ENCODE measurements at regions not wholly inside any gene's neighbourhood (a gene's known extent, or its start where the extent isn't known, plus 50 kb on each side); places are given as distances from the start of the nearest gene placed in this dataset.

DNA sequence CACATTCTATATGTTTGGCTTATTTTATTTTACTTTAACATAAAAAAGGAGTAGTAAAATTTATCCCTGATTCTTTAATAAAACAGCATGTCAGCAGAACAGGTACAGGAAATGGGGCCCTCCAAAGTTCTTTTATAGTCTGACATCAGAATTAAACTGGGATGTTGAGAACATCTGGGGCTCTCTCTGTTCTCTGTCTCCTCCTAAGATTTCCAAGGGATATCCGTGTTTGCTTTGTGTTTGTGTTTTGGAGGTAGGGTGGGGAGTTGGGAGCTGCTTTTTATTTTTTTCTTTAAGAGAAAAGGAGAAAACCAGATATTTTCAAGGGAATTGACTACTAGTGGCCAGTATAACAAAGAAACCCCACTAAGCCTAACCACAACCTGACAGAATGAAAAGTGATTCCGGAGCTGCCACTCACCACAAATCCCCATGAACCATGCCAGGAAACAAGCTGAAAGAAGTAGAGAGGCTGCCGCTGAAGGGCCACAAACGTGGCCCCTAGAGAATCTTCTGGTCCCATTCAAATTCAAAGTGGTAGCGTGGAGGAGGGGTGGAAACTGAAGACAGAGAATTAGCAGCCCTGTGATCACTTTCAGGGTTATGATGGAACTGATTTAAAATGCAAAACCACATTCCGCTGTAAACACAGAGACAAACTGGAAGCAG is 369.6 kb upstream of the ADGRL2 start:
- Mint-ChIP-seq H3K4me3 (peak overlapping the region; percentile 77), H3K4me1 (peaks cover 77% of the 10 kb centered on the region), H3K27ac (ENCODE audit: unreplicated experiment) (peak overlapping the region; percentile 93), H3K9me3 (peaks cover 7% of the 10 kb centered on the region), H3K27me3 (ENCODE audit: low read depth) (no peaks in the 10 kb centered on the region), H3K36me3 (ENCODE audit: low read depth) (no peaks in the 10 kb centered on the region)
- DNase-seq (ENCODE audit: low read depth, low spot score), result no peak
- TF ChIP-seq, protein P1, sequence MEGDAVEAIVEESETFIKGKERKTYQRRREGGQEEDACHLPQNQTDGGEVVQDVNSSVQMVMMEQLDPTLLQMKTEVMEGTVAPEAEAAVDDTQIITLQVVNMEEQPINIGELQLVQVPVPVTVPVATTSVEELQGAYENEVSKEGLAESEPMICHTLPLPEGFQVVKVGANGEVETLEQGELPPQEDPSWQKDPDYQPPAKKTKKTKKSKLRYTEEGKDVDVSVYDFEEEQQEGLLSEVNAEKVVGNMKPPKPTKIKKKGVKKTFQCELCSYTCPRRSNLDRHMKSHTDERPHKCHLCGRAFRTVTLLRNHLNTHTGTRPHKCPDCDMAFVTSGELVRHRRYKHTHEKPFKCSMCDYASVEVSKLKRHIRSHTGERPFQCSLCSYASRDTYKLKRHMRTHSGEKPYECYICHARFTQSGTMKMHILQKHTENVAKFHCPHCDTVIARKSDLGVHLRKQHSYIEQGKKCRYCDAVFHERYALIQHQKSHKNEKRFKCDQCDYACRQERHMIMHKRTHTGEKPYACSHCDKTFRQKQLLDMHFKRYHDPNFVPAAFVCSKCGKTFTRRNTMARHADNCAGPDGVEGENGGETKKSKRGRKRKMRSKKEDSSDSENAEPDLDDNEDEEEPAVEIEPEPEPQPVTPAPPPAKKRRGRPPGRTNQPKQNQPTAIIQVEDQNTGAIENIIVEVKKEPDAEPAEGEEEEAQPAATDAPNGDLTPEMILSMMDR (conservative IDR thresholded peaks at IDR 0.05), result no peak

DNA sequence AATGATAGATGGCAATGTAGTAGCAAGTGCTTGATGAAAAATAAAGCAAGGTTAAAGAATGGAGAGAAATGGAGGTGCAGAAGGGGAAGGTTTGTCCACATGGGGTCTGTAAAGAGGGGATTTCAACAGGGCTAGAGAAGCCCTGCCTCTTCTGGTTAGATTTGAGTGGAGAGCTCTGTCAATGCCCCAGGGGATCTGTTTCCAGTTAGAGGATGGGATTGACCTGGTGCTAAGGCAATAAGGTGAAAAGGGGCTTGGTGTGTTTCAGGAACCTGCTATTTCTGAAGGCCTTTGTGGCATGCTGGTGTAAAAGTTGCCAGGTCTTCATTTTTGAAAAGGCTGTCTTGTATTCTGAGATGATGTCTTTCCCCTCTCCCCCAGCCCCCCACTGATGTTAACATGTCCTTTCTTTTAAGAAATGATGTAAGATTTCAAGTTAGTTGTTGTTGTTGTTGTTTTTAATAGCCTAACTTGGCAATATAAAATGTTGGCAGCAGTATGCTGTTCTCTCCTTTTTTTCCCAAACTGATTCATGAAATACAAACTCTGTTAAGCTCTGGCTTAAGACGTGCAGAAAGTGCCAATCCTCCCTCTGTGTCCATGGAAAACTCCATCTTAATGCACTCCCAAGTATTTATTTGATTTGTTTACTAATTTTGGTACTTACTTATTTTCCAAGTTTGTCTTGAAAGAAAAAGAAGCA is 370.3 kb upstream of the ADGRL2 start:
- Mint-ChIP-seq H3K27ac (ENCODE audit: unreplicated experiment) (peak overlapping the region; percentile 88), H3K4me3 (peak overlapping the region; percentile 39), H3K27me3 (ENCODE audit: low read depth) (no peaks in the 10 kb centered on the region), H3K9me3 (peaks cover 8% of the 10 kb centered on the region), H3K36me3 (ENCODE audit: low read depth) (no peaks in the 10 kb centered on the region), H3K4me1 (peaks cover 77% of the 10 kb centered on the region)
- DNase-seq (ENCODE audit: low read depth, low spot score), result no peak
- TF ChIP-seq, protein P1 (conservative IDR thresholded peaks at IDR 0.05), result no peak

DNA sequence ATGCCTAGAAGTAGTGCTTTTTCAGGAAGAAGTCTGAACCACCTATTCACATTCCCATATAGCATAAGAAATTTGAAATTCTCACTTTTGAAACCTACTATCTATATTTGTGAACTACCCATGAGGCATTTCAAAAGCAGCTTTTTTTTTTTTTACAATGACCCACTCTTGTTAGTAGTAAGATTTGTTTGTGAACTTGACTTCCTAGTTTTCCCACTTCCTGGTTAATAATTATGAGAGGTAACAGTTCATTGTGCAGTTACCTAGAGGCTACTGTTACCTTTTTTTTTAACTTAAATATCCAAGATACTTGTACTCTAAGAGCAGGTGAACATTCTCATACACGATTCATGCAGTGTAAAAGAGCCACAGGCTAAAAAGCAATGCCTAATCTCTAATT is 371.7 kb upstream of the ADGRL2 start:
- DNase-seq (ENCODE audit: low read depth, low spot score), result no peak
- no peaks in the 10 kb centered on the region for H3K36me3 Mint-ChIP-seq (ENCODE audit: low read depth)
- no peak overlapping the region for H3K4me3 Mint-ChIP-seq
- no peak overlapping the region for H3K27ac Mint-ChIP-seq (ENCODE audit: unreplicated experiment)
- H3K27me3 Mint-ChIP-seq (ENCODE audit: low read depth), result no peaks in the 10 kb centered on the region
- TF ChIP-seq, protein P1 (conservative IDR thresholded peaks at IDR 0.05), result no peak
- H3K4me1 Mint-ChIP-seq, result peaks cover 85% of the 10 kb centered on the region
- peaks cover 11% of the 10 kb centered on the region for H3K9me3 Mint-ChIP-seq

DNA sequence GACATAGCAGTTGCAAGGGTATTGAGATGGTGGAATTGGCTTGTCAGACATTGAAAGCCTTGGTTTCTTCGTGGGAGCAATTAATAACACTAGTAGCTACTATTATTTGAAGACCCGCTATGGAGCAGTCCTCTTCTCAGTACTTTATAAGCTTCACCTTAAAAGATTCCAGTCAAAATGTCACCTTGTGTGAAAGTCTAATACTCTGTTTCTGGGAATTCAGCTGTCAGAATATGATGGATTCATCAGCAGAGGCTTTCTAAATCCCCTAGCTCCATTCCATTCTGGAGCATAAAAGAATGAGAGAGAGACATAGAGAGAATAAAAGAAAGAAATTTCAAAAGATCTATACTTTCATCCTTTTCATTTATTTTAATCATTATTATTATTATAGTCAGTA is 375.9 kb upstream of the ADGRL2 start:
- TF ChIP-seq, protein P1 (conservative IDR thresholded peaks at IDR 0.05), result no peak
- DNase-seq (ENCODE audit: low read depth, low spot score), result no peak
- H3K27me3 Mint-ChIP-seq (ENCODE audit: low read depth), result no peaks in the 10 kb centered on the region
- no peak overlapping the region for H3K4me3 Mint-ChIP-seq
- no peak overlapping the region for H3K27ac Mint-ChIP-seq (ENCODE audit: unreplicated experiment)
- H3K9me3 Mint-ChIP-seq, result peaks cover 11% of the 10 kb centered on the region
- H3K36me3 Mint-ChIP-seq (ENCODE audit: low read depth), result no peaks in the 10 kb centered on the region
- peaks cover 70% of the 10 kb centered on the region for H3K4me1 Mint-ChIP-seq

DNA sequence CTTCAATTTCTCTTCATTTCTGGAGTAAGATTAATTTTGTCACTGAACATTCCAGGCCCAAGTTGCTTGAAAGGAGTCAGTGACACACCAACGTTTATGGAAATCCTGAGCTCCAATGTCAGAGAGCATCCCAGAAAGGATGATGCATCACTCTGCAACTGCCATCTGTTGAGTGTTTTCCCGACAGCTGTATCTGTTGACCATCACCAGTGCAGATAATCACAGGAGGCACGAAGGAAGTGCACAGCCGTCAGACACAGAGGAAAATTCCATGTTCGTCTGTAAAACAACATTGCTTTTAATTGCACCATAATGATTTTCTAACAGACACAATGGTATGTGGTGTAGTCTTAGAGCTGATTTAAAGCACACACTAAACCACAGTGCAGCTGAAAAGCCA is 376.7 kb upstream of the ADGRL2 start:
- TF ChIP-seq, protein P1 (conservative IDR thresholded peaks at IDR 0.05), result no peak
- DNase-seq (ENCODE audit: low read depth, low spot score), result no peak
- Mint-ChIP-seq H3K4me1 (peaks cover 63% of the 10 kb centered on the region), H3K36me3 (ENCODE audit: low read depth) (no peaks in the 10 kb centered on the region), H3K9me3 (peaks cover 11% of the 10 kb centered on the region), H3K4me3 (no peak overlapping the region), H3K27me3 (ENCODE audit: low read depth) (no peaks in the 10 kb centered on the region), H3K27ac (ENCODE audit: unreplicated experiment) (peak overlapping the region; percentile 58)
